ENCODE measurements at regions not wholly inside any gene's neighbourhood (a gene's known extent, or its start where the extent isn't known, plus 50 kb on each side); places are given as distances from the start of the nearest gene placed in this dataset.

DNA sequence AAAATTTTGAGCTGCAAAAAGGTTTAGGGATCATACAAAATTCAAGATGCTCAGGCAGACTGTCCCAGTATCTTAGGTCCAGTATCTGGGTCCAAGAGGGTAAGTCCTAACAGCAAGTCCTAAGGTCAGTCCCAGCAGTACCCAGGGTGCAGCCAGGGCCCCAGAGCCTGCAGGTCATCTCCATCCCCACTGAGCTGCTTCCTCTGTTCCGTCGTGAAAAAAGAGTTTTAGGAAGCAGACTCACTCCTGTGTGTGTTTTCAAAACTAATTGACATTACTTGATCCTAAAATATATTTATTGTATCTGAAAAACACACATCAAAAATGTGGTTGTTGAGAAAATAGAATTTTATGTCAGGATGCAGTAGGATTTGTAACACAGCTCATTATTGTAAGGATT lies 69.9 kb upstream of the ALKAL2 start:
- TF ChIP-seq CTCF (IDR thresholded peaks at IDR 0.05) (no peak), POLR2A (IDR thresholded peaks at IDR 0.05) (no peak), POLR2AphosphoS5 (IDR thresholded peaks at IDR 0.05; ENCODE audit: insufficient read depth in 1 of 2, low read depth in 1 of 2) (no peak)

Data from vagina (tissue), 2 donors.